AG08395 (cell line): ENCODE measurements at regions not wholly inside any gene's neighbourhood (a gene's known extent, or its start where the extent isn't known, plus 50 kb on each side); places are given as distances from the start of the nearest gene placed in this dataset.

Experiments used
- DNase-seq: peaks from one replicate; pipeline ENCODE4 v3.0.0; 2012; ENCODE audit warnings: mixed read lengths, low spot score

- no peak for DNase-seq
These were observed 270.2 kb downstream of the TBX15 start for GRCh38 chr1:118717893-118718292.

- DNase-seq, result no peak
These were observed 271.4 kb downstream of the TBX15 start for GRCh38 chr1:118716775-118717174.

- no peak for DNase-seq
These were observed 276.8 kb downstream of the TBX15 start for GRCh38 chr1:118711356-118711755.

- no peak for DNase-seq
These were observed 289.2 kb downstream of the TBX15 start for GRCh38 chr1:118698911-118699310.

- no peak for DNase-seq
These were observed 296.0 kb downstream of the TBX15 start for GRCh38 chr1:118692143-118692542.

GRCh38 chr1:118688891-118689290 lies 299.3 kb downstream of the TBX15 start:
- DNase-seq, result no peak

- DNase-seq, result no peak
These were observed 326.3 kb downstream of the TBX15 start for GRCh38 chr1:118661769-118662320.

- no peak for DNase-seq
These were observed 327.4 kb downstream of the TBX15 start for GRCh38 chr1:118660769-118661168.

GRCh38 chr1:118659646-118660045 lies 328.5 kb downstream of the TBX15 start:
- DNase-seq, result no peak

GRCh38 chr1:118650107-118650807 lies 337.9 kb downstream of the TBX15 start:
- no peak for DNase-seq

GRCh38 chr1:118649369-118650106 lies 338.6 kb downstream of the TBX15 start:
- DNase-seq, result no peak

- no peak for DNase-seq
These were observed 352.1 kb downstream of the TBX15 start for GRCh38 chr1:118636004-118636403.

- DNase-seq, result no peak
These were observed 360.7 kb downstream of the TBX15 start for GRCh38 chr1:118627435-118627834.

- no peak for DNase-seq
These were observed 366.3 kb downstream of the TBX15 start for GRCh38 chr1:118621839-118622238.

- no peak for DNase-seq
These were observed 369.4 kb downstream of the TBX15 start for GRCh38 chr1:118618618-118619340.

GRCh38 chr1:118617916-118618315 lies 370.2 kb downstream of the TBX15 start:
- DNase-seq, result no peak

- no peak for DNase-seq
These were observed 373.1 kb downstream of the TBX15 start for GRCh38 chr1:118615066-118615465.

GRCh38 chr1:118589238-118589846 lies 398.8 kb downstream of the TBX15 start:
- no peak for DNase-seq

GRCh38 chr1:118588566-118588965 lies 399.6 kb downstream of the TBX15 start:
- DNase-seq, result no peak

GRCh38 chr1:118578276-118578675 lies 393.2 kb upstream of the SPAG17 start:
- DNase-seq, result no peak

GRCh38 chr1:118575060-118575459 lies 390.0 kb upstream of the SPAG17 start:
- no peak for DNase-seq
